GM12891 (cell line): ENCODE measurements at regions not wholly inside any gene's neighbourhood (a gene's known extent, or its start where the extent isn't known, plus 50 kb on each side); places are given as distances from the start of the nearest gene placed in this dataset.
"Not testable (repeated sequence)": the region's sequence is repeated elsewhere in the genome, so short reads cannot be mapped to it uniquely, and the experiment has no call there.

Source experiments
- PAX5 ChIP-seq: IDR thresholded peaks from 2 replicates; pipeline ENCODE4 v1.6.1; 2011; ENCODE audit warnings: low read length, moderate library complexity, mild to moderate bottlenecking; ENCODE audit not compliant: insufficient read depth, severe bottlenecking
- POLR2A ChIP-seq: IDR thresholded peaks from 2 replicates; pipeline ENCODE4 v1.6.1; 2011; ENCODE audit warnings: low read depth, low read length, control low read depth

- TF ChIP-seq POLR2A, PAX5: not testable (repeated sequence)
Measured at GRCh38 chr17:22384461-22384800, 692.1 kb downstream of the KCNJ18 start.
